Heart right ventricle (tissue), 16 donors: ENCODE measurements at regions not wholly inside any gene's neighbourhood (a gene's known extent, or its start where the extent isn't known, plus 50 kb on each side); places are given as distances from the start of the nearest gene placed in this dataset.

Source experiments
- ATAC-seq, 8 donors: fragments of 200-7000 bp; cut with Tn5 transposase; one replicate each; pipeline ENCODE4 v1.9.1; 2020; ENCODE audit warnings: mild to moderate bottlenecking in 8 of 8, moderate library complexity in 8 of 8, moderate number of reproducible peaks in 1 of 8
- DNase-seq, 2 donors: peaks; one replicate each; pipeline ENCODE4 v3.0.0-alpha.2; 2020
- H3K27ac ChIP-seq, 10 donors: fragments of 200-600 bp; sonication (generic) in 2 of 10; one replicate each; pipeline versions ENCODE4 v1.5.0 to v1.8.0; 2020 to 2022; ENCODE audit warnings: mild to moderate bottlenecking in 3 of 10
- H3K27me3 ChIP-seq, 7 donors: fragments of 200-600 bp; one replicate each; pipeline ENCODE4 v1.8.0; 2021 to 2022; ENCODE audit warnings: mild to moderate bottlenecking in 2 of 7
- H3K36me3 ChIP-seq, 9 donors: fragments of 200-600 bp; sonication (generic) in 1 of 9; one replicate each; pipeline versions ENCODE4 v1.5.0 to v1.8.0; 2020 to 2022; ENCODE audit warnings: mild to moderate bottlenecking in 2 of 9
- H3K4me1 ChIP-seq, 9 donors: fragments of 200-600 bp; sonication (generic) in 1 of 9; one replicate each; pipeline versions ENCODE4 v1.5.0 to v1.8.0; 2020 to 2022; ENCODE audit warnings: mild to moderate bottlenecking in 4 of 9
- H3K4me3 ChIP-seq, 10 donors: fragments of 200-600 bp; sonication (generic) in 2 of 10; one replicate each; pipeline versions ENCODE4 v1.5.0 to v1.8.0; 2020 to 2022; ENCODE audit warnings: mild to moderate bottlenecking in 7 of 10, moderate library complexity in 2 of 10
- H3K9me3 ChIP-seq, 11 donors: fragments of 200-600 bp in 10 of 11; sonication (generic) in 2 of 11; one replicate each; pipeline versions ENCODE4 v1.5.0 to v1.8.0; 2013 to 2022; ENCODE audit warnings: mild to moderate bottlenecking in 2 of 11, control low read depth in 1 of 11, moderate library complexity in 1 of 11
- CTCF ChIP-seq, 9 donors: fragments of 200-600 bp; sonication (generic) in 2 of 9; IDR thresholded peaks; one replicate each; pipeline versions ENCODE4 v1.5.0 to v1.8.0; 2021 to 2022; ENCODE audit warnings: antibody characterized with exemption in 9 of 9, mild to moderate bottlenecking in 5 of 9, moderate library complexity in 1 of 9
- WGBS, 2 donors: extraction: QIAGEN DNeasy Blood & Tissue Kit; methylation state at CpG; one replicate each; pipeline ENCODE4 v1.1.7; 2013; ENCODE audit warnings: inconsistent platforms in 1 of 2; 5-methylcytosine and 5-hydroxymethylcytosine counted together
- intact Hi-C, 10 donors: fragments of 100-400 bp; cut with DNase I; formaldehyde crosslinking; loops; one replicate each; pipeline versions ENCODE4 v1.11.1 to v1.14.2; 2022
- donor health status: Arrhythmogenic right ventricular cardiomyopathy.
- donor health status: ischemic (EF 13 %, LVEDD 7.1; RV severe dilation, severe dysfunction).
- donor health status: healthy with polysubstance abuse.
- donor health status: DM: no; HTN: yes; CAD: no.
- donor health status: DM: no; HTN: no; CAD: no.
- donor health status: ischemic (EF 25% LVEDD 6.9; RV normal size, moderate dysfunction).
- donor health status: ischemic (EF 25% LVEDD 5.7; RV mildly dilated, moderate dysfunction).
- donor health status: healthy.
- donor health status: DM: yes; HTN: yes; CAD: no.
- donor health status: Ischemic cardiomyopathy.
- donor health status: ischemic (EF 35%, LVEDD 5.7; RV mildly dilated, moderate dysfunction).
- donor health status: nonischemic (EF 11% LVEDD 7.7; RV severe dilation, severe dysfunction).
- donor health status: DM: yes; HTN: yes; CAD: no.
- donor health status: PGD.
- donor health status: ischemic (EF 29% LVEDD 5.4; RV normal size, mild dysfunction).
- donor health status: nonischemic (EF 23%, LVEDD 6.1; RV moderate dilation, normal function).

GRCh38 chr2:158049129-158049855, 52.4 kb upstream of the UPP2 start:
- no peak for TF ChIP-seq CTCF (IDR thresholded peaks at IDR 0.05)
- H3K27ac ChIP-seq, result no peak overlapping the region
- peaks cover 0 to 16% (median 0%) of the 10 kb centered on the region in 9 donors for H3K4me1 ChIP-seq
- intact Hi-C loops, result loop anchor here in 2 of 10 donors (10.0 kb wide), 2 partner anchors 126 to 406 kb away; partner anchors contain the start of genes CCDC148 (in 2 of the 2) and PKP4 (in 2 of the 2)
- ATAC-seq, result no peak
- H3K4me3 ChIP-seq, result no peak overlapping the region
- H3K36me3 ChIP-seq, result no peaks in the 10 kb centered on the region
- 89 to 90% methylated on average over 3 of the region's 3 CpGs for WGBS, 2 donors
- DNase-seq, result no peak
- no peaks in the 10 kb centered on the region for H3K27me3 ChIP-seq
- no peaks in the 10 kb centered on the region for H3K9me3 ChIP-seq

DNA sequence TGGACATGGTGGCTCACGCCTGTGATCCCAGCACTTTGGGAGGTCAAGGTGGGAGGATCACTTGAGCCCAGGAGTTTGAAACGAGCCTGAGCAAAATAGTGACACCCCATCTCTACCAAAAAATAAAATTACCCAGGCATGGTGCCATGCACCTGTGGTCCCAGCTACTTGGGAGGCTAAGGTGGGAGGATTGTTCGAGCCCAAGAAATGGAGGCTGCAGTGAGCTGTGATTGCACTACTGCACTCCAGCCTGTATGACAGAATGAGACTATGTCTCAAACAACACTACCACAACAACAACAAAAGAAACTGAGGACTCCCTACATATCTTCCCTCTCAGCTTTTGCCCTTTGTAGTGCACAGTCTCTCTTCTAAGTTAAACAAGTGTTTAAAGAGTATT, 53.3 kb upstream of the UPP2 start:
- ATAC-seq, result no peak
- no peak overlapping the region for H3K4me3 ChIP-seq
- no peaks in the 10 kb centered on the region for H3K27me3 ChIP-seq
- WGBS, 2 donors, result 91 to 97% methylated on average over 3 of the region's 3 CpGs
- no peak for TF ChIP-seq CTCF (IDR thresholded peaks at IDR 0.05)
- peaks cover 0 to 24% (median 6%) of the 10 kb centered on the region in 9 donors for H3K4me1 ChIP-seq
- intact Hi-C loops, result loop anchor here in 2 of 10 donors (10.0 kb wide), 2 partner anchors 126 to 406 kb away; partner anchors contain the start of genes CCDC148 (in 2 of the 2) and PKP4 (in 2 of the 2)
- no peaks in the 10 kb centered on the region for H3K36me3 ChIP-seq
- DNase-seq, result no peak
- H3K27ac ChIP-seq, result no peak overlapping the region
- H3K9me3 ChIP-seq, result no peaks in the 10 kb centered on the region

GRCh38 chr2:158047156-158047611, 54.5 kb upstream of the UPP2 start:
- H3K27me3 ChIP-seq, result no peaks in the 10 kb centered on the region
- no peaks in the 10 kb centered on the region for H3K36me3 ChIP-seq
- peaks cover 0 to 34% (median 13%) of the 10 kb centered on the region in 9 donors for H3K4me1 ChIP-seq
- intact Hi-C loops, result loop anchor here in 2 of 10 donors (10.0 kb wide), 2 partner anchors 128 to 408 kb away; partner anchors contain the start of genes CCDC148 (in 2 of the 2) and PKP4 (in 2 of the 2)
- H3K4me3 ChIP-seq, result no peak overlapping the region
- no peak overlapping the region for H3K27ac ChIP-seq
- TF ChIP-seq CTCF (IDR thresholded peaks at IDR 0.05), result no peak
- ATAC-seq (no peak), DNase-seq (no peak)
- no peaks in the 10 kb centered on the region for H3K9me3 ChIP-seq
- WGBS, 2 donors, result 51 to 55% methylated on average over 5 of the region's 5 CpGs

DNA sequence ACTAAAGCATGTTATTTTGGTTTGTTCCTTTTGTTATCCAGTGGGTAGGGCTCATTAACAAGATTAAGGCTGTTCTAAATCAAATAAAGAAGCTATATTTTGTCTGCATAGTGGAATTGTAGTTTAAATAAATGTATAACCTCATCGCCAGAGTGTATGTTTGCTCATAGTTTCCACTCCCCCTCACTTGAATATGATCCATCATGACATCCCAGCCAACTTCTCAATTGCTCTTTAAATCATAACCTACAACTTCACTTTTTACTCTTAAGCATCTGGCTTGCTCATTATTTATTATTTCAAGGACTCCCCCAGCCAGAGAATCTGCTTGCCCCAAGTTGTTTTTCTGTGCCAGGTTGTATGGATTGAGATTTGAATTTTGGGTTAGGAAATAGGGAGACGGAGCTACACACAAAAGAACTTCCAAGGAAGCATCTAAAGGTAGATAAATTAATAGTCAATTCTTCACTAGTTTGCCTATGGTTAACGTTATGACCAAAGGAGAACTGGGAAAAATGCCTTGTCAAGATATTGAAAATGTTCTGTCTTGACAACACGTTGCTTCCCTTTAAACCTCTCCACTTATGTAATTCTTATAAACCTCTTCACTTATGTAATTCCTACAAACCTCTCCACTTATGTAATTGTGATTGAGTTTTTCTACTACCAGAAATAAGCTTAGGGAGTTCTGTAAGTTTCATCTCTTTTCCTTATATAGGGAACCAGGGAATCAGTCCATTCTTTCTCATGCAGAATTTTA, 55.4 kb upstream of the UPP2 start:
- H3K4me3 ChIP-seq, result no peak overlapping the region
- 64 to 73% methylated on average over 4 of the region's 4 CpGs for WGBS, 2 donors
- ATAC-seq, result no peak
- peaks cover 0 to 34% (median 13%) of the 10 kb centered on the region in 9 donors for H3K4me1 ChIP-seq
- TF ChIP-seq CTCF (IDR thresholded peaks at IDR 0.05), result no peak
- intact Hi-C loops, result loop anchor here in 2 of 10 donors (10.0 kb wide), 2 partner anchors 128 to 408 kb away; partner anchors contain the start of genes CCDC148 (in 2 of the 2) and PKP4 (in 2 of the 2)
- H3K27me3 ChIP-seq, result no peaks in the 10 kb centered on the region
- no peak overlapping the region for H3K27ac ChIP-seq
- no peaks in the 10 kb centered on the region for H3K36me3 ChIP-seq
- H3K9me3 ChIP-seq, result no peaks in the 10 kb centered on the region
- DNase-seq, result no peak
